Transverse colon (tissue), 4 donors: ENCODE measurements at regions not wholly inside any gene's neighbourhood (a gene's known extent, or its start where the extent isn't known, plus 50 kb on each side); places are given as distances from the start of the nearest gene placed in this dataset.

Experiments used
- DNase-seq: peaks from one replicate; pipeline ENCODE4 v3.0.0-alpha.2; 2019
- H3K27ac ChIP-seq, 4 donors: fragments of 200-600 bp; sonication (generic); 2 replicates each; pipeline ENCODE4 v1.5.1; 2016 to 2018; ENCODE audit warnings: inconsistent platforms in 4 of 4
- H3K27me3 ChIP-seq: fragments of 200-600 bp; sonication (generic); 2 replicates; pipeline ENCODE4 v1.5.1; 2017; ENCODE audit warnings: inconsistent platforms
- H3K36me3 ChIP-seq, 4 donors: fragments of 200-600 bp; sonication (generic); 2 replicates each; pipeline ENCODE4 v1.5.1; 2017 to 2019; ENCODE audit warnings: inconsistent platforms in 4 of 4
- H3K4me1 ChIP-seq, 4 donors: fragments of 200-600 bp; sonication (generic); 2 replicates each; pipeline ENCODE4 v1.5.1; 2017 to 2020; ENCODE audit warnings: inconsistent platforms in 4 of 4
- H3K4me3 ChIP-seq, 4 donors: fragments of 200-600 bp; sonication (generic); 1 replicate in 1 of 4; 2 replicates in 3 of 4; pipeline versions ENCODE4 v1.5.1 to v1.6.1; 2017 to 2019; ENCODE audit warnings: inconsistent platforms in 4 of 4
- H3K9me3 ChIP-seq, 2 donors: fragments of 200-600 bp; sonication (generic); 2 replicates each; pipeline ENCODE4 v1.5.1; 2017 to 2019; ENCODE audit warnings: inconsistent platforms in 2 of 2
- EP300 ChIP-seq: sonication (generic); formaldehyde crosslinking; IDR thresholded peaks from one replicate; pipeline ENCODE4 v1.6.1; 2017; ENCODE audit warnings: antibody characterized with exemption, low read depth
- POLR2A ChIP-seq: fragments of 450-650 bp; IDR thresholded peaks from one replicate; pipeline ENCODE4 v1.6.1; 2016; ENCODE audit warnings: antibody characterized with exemption, mild to moderate bottlenecking, moderate library complexity
- POLR2AphosphoS5 ChIP-seq, 3 donors: sonication (generic); formaldehyde crosslinking; IDR thresholded peaks; one replicate each; pipeline ENCODE4 v1.6.1; 2016; ENCODE audit warnings: antibody characterized with exemption in 3 of 3
- WGBS, 2 donors: methylation state at CpG; one replicate each; pipeline ENCODE4 v1.1.5; 2018; ENCODE audit warnings: low coverage in 1 of 2; 5-methylcytosine and 5-hydroxymethylcytosine counted together
- in situ Hi-C, 4 donors: fragments of 200-750 bp; cut with MboI; loops; one replicate each; pipeline versions ENCODE4 v1.15.0 to v1.15.1; 2017; ENCODE audit warnings: low sequenced_read_pairs in 3 of 4, low pct_ligation_motif_present in 1 of 4, low pct_unique_long_range_greater_than_20kb in 1 of 4
- intact Hi-C: fragments of 100-400 bp; cut with DNase I; formaldehyde crosslinking; loops from one replicate; pipeline ENCODE4 v1.15.1; 2023; ENCODE audit warnings: low total_unique reads
- TF ChIP-seq, protein P1 (sequence below), 5 experiments: fragments of 200-600 bp in 3 of 5; fragments of 450-650 bp in 2 of 5; sonication (generic) in 3 of 5; IDR thresholded peaks; 1 replicate in 2 of 5; 2 replicates in 3 of 5; pipeline ENCODE4 v1.5.1; 2016 to 2017; ENCODE audit warnings: antibody characterized with exemption in 5 of 5, inconsistent platforms in 3 of 5, mild to moderate bottlenecking in 2 of 5, moderate library complexity in 1 of 5

DNA sequence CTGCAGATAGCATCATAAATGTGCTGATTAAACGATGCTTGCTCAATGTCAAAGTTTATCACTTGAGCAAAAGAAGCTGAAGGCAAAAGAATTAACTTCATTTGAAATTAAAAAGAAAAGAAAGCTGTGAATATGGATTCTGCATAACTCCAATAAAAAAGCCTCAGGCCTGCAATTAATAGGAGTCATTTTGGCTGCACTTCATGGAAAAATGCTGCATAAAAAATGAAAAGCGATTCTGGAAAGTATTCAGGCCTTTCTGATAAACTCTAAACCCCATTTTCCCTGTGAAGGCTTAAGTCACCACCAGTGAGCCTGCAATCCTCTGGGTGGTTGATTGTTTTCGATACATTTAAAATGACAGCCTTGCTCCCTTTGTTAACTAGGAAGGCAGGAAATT is 1793.4 kb downstream of the SUCLG1 start:
- WGBS, 2 donors, result 67 to 77% methylated on average over 3 of the region's 3 CpGs
- Histone ChIP-seq H3K27me3 (no peaks in the 10 kb centered on the region), H3K4me1 (no peaks in the 10 kb centered on the region), H3K36me3 (no peaks in the 10 kb centered on the region), H3K4me3 (no peak overlapping the region), H3K27ac (no peak overlapping the region), H3K9me3 (no peaks in the 10 kb centered on the region)
- TF ChIP-seq EP300 (no peak), POLR2A (no peak), POLR2AphosphoS5 (IDR thresholded peaks at IDR 0.05) (no peak)
- TF ChIP-seq, protein P1, sequence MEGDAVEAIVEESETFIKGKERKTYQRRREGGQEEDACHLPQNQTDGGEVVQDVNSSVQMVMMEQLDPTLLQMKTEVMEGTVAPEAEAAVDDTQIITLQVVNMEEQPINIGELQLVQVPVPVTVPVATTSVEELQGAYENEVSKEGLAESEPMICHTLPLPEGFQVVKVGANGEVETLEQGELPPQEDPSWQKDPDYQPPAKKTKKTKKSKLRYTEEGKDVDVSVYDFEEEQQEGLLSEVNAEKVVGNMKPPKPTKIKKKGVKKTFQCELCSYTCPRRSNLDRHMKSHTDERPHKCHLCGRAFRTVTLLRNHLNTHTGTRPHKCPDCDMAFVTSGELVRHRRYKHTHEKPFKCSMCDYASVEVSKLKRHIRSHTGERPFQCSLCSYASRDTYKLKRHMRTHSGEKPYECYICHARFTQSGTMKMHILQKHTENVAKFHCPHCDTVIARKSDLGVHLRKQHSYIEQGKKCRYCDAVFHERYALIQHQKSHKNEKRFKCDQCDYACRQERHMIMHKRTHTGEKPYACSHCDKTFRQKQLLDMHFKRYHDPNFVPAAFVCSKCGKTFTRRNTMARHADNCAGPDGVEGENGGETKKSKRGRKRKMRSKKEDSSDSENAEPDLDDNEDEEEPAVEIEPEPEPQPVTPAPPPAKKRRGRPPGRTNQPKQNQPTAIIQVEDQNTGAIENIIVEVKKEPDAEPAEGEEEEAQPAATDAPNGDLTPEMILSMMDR (IDR thresholded peaks at IDR 0.05), result no peak
- intact Hi-C loops, result no loop called here
- in situ Hi-C loops, result no loop called here
- no peak for DNase-seq

DNA sequence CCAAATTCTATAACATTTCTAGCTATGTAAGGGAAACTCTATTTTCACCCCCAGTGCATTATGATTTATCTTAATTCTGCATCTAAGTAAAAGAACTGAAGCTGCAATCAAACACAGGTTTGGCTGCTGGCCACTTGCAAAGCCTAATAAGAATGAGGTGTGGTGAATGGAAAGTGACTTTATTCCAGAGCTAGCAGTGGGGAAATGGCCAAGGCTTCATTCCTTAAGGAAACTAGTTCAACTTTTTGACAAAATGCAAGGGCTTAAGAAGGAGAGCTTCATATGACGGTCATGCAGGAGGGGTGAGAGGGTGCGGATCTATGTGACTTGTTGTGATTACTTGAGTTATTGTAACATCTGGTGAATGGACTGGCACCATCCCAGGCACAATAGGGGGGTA is 1802.0 kb downstream of the SUCLG1 start:
- Histone ChIP-seq H3K36me3 (no peaks in the 10 kb centered on the region), H3K4me1 (peaks cover 0 to 2% (median 0%) of the 10 kb centered on the region in 4 donors), H3K9me3 (no peaks in the 10 kb centered on the region), H3K27ac (no peak overlapping the region), H3K27me3 (no peaks in the 10 kb centered on the region), H3K4me3 (no peak overlapping the region)
- no peak for DNase-seq
- in situ Hi-C loops (no loop called here), intact Hi-C loops (no loop called here)
- WGBS, 2 donors, result 81 to 90% methylated on average over 2 of the region's 2 CpGs
- TF ChIP-seq, protein P1 (IDR thresholded peaks at IDR 0.05), result no peak
- TF ChIP-seq EP300 (no peak), POLR2AphosphoS5 (IDR thresholded peaks at IDR 0.05) (no peak), POLR2A (no peak)

DNA sequence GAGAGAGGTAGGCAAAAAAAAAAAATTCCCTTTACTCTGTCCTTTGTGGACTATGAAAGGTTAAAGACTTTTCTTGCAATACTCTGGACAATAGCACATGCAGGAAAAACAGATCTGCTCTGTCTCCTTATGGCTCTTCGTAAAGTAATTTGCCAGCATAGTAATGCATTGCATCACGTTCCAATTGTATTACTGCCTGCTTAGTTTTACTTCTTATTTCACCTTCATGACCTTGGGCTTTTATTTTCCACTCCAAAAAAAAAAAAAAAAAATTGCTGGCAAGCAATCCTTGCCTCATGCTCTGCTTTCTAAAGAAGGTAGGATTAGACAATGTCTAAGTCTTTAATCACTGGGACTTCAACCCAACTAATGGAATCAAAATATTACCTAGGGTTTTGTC is 1802.7 kb downstream of the SUCLG1 start:
- no peaks in the 10 kb centered on the region for H3K36me3 ChIP-seq

DNA sequence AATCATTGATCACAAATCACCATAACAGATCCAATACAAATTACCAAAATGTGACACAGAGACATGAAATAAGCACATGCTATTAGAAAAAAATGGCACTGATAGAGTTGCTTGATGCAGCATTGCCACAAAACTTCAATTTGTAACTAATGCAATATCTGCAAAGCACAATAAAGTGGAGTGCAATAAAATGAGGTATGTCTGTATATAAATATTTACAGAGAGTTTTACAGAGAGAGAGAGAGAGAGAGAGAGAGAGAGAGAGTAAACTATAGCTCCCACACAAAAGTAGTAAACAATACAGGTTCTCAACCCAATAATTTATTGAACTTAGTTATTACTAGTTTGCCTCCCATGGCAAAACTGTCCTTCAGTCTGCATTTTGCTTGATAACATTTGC is 1807.0 kb downstream of the SUCLG1 start:
- Histone ChIP-seq H3K4me3 (no peak overlapping the region), H3K4me1 (peaks cover 0 to 4% (median 0%) of the 10 kb centered on the region in 4 donors), H3K27me3 (no peaks in the 10 kb centered on the region), H3K9me3 (no peaks in the 10 kb centered on the region), H3K36me3 (no peaks in the 10 kb centered on the region), H3K27ac (no peak overlapping the region)
- in situ Hi-C loops, result no loop called here
- intact Hi-C loops, result no loop called here
- TF ChIP-seq POLR2A (no peak), EP300 (no peak)
- no peak for DNase-seq

More for the DNA sequence above, 1802.7 kb downstream of the SUCLG1 start:
- DNase-seq, result no peak
- TF ChIP-seq POLR2A (no peak), EP300 (no peak), POLR2AphosphoS5 (IDR thresholded peaks at IDR 0.05) (no peak)
- TF ChIP-seq, protein P1 (IDR thresholded peaks at IDR 0.05), result no peak
- WGBS, 2 donors, result 28 to 37% methylated on average over 2 of the region's 2 CpGs
- H3K27me3 ChIP-seq, result no peaks in the 10 kb centered on the region
- no peak overlapping the region for H3K4me3 ChIP-seq
- intact Hi-C loops, result no loop called here
- H3K27ac ChIP-seq, result no peak overlapping the region
- in situ Hi-C loops, result no loop called here
- H3K4me1 ChIP-seq, result peaks cover 0 to 4% (median 0%) of the 10 kb centered on the region in 4 donors
- H3K9me3 ChIP-seq, result no peaks in the 10 kb centered on the region

DNA sequence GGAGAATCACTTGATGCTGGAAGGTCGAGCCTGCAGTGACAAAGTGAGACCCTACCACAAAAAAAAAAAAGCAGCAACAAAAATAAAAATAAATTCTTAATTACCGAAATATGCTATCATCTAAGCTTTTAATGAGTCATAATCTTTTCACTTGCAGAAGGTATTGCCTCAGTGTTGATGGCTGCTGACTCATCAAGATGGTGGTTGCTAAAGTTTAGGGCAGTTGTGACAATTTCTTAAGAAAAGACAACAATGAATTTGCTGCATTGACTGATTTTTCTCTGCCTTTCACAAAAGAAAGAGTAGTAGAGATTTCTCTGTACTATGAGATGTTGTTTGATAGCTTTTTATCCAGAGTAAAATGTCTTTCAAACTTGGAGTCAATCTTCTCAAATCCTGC is 1809.0 kb downstream of the SUCLG1 start:
- in situ Hi-C loops (no loop called here), intact Hi-C loops (no loop called here)
- WGBS, 2 donors, result 74 to 80% methylated on average over 2 of the region's 2 CpGs
- TF ChIP-seq POLR2A (no peak), POLR2AphosphoS5 (IDR thresholded peaks at IDR 0.05) (no peak), EP300 (no peak)
- TF ChIP-seq, protein P1 (IDR thresholded peaks at IDR 0.05), result no peak
- no peak overlapping the region for H3K4me3 ChIP-seq
- peaks cover 0 to 4% (median 0%) of the 10 kb centered on the region in 4 donors for H3K4me1 ChIP-seq
- H3K36me3 ChIP-seq, result no peaks in the 10 kb centered on the region
- no peaks in the 10 kb centered on the region for H3K27me3 ChIP-seq
- H3K9me3 ChIP-seq, result no peaks in the 10 kb centered on the region
- no peak overlapping the region for H3K27ac ChIP-seq
- no peak for DNase-seq
